ENCODE measurements at regions not wholly inside any gene's neighbourhood (a gene's known extent, or its start where the extent isn't known, plus 50 kb on each side); places are given as distances from the start of the nearest gene placed in this dataset.

- H3K4me1 ChIP-seq (ENCODE audit: insufficient read depth, low read length, poor library complexity, severe bottlenecking) = peaks cover 16% of the 10 kb centered on the region
- no TSS peak for BruUV-seq (replicated peaks)
- CTCF ChIA-PET = interaction anchor here (0.5 kb wide), 1 partner anchor 87 kb away, joined by 3 read pairs; no protein-coding TSS in a partner anchor
Observed at GRCh38 chr2:78118037-78118436, 595.9 kb upstream of the LRRTM4 start.

DNA sequence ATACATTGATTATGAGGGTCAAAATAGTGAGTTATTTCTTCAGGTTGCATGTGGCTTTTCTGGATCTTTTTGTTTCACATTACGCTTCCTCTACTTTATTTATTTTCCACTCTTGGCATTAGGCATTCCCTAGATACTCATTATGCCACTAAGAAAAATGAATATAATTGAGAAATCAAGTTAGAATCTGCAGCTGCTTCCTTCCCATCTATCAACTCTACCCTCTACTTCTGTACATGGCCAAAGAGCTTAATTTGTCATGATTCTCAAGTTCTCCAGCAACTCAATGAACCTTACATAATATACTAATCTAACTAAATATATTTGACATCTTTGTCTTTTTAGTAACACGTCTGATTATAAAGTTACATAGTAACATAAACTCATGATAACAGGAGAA, 598.1 kb upstream of the LRRTM4 start:
- intact Hi-C loops (cut with micrococcal nuclease; ENCODE audit: unreplicated experiment) = no loop called here
- H3K9me3 ChIP-seq (ENCODE audit: low read depth, low read length, poor library complexity, severe bottlenecking) = peaks cover 24% of the 10 kb centered on the region
- no peaks in the 10 kb centered on the region for H3K36me3 ChIP-seq (ENCODE audit: insufficient read depth, low read length, poor library complexity, severe bottlenecking)
- TF ChIP-seq CTCF (conservative IDR thresholded peaks at IDR 0.05; ENCODE audit: low read depth, low read length) = no peak
- TF ChIP-seq EZH2 (IDR thresholded peaks at IDR 0.05; ENCODE audit: borderline replicate concordance, low read depth, low read length, poor library complexity, severe bottlenecking) = no peak
- peaks cover 16% of the 10 kb centered on the region for H3K4me1 ChIP-seq (ENCODE audit: insufficient read depth, low read length, poor library complexity, severe bottlenecking)
- CTCF ChIA-PET = interaction anchor here (0.5 kb wide), 1 partner anchor 578 kb away, joined by 3 read pairs; no protein-coding TSS in a partner anchor
- POLR2A ChIA-PET (ENCODE audit: low non-redundant PET) = no interaction called here
- peak overlapping the region; percentile 39 for H3K27ac ChIP-seq (ENCODE audit: low read depth, low read length, poor library complexity, severe bottlenecking)
- DNase-seq (ENCODE audit: low spot score) = peak; percentile 9
- H3K4me3 ChIP-seq (ENCODE audit: low read depth, low read length, poor library complexity, severe bottlenecking) = no peak overlapping the region
- BruUV-seq (replicated peaks) = no TSS peak
- no peaks in the 10 kb centered on the region for H3K27me3 ChIP-seq (replicated peaks; ENCODE audit: insufficient read depth, low read depth, low read length, poor library complexity)

More at GRCh38 chr2:78118037-78118436, 595.9 kb upstream of the LRRTM4 start:
- TF ChIP-seq EZH2 (IDR thresholded peaks at IDR 0.05; ENCODE audit: borderline replicate concordance, low read depth, low read length, poor library complexity, severe bottlenecking) (no peak), CTCF (conservative IDR thresholded peaks at IDR 0.05; ENCODE audit: low read depth, low read length) (no peak)
- POLR2A ChIA-PET (ENCODE audit: low non-redundant PET) = no interaction called here
- no peaks in the 10 kb centered on the region for H3K36me3 ChIP-seq (ENCODE audit: insufficient read depth, low read length, poor library complexity, severe bottlenecking)
- intact Hi-C loops (cut with micrococcal nuclease; ENCODE audit: unreplicated experiment) = no loop called here
- no peak overlapping the region for H3K27ac ChIP-seq (ENCODE audit: low read depth, low read length, poor library complexity, severe bottlenecking)
- DNase-seq (ENCODE audit: low spot score) = no peak
- no peak overlapping the region for H3K4me3 ChIP-seq (ENCODE audit: low read depth, low read length, poor library complexity, severe bottlenecking)
- no peaks in the 10 kb centered on the region for H3K27me3 ChIP-seq (replicated peaks; ENCODE audit: insufficient read depth, low read depth, low read length, poor library complexity)
- H3K9me3 ChIP-seq (ENCODE audit: low read depth, low read length, poor library complexity, severe bottlenecking) = peaks cover 14% of the 10 kb centered on the region

- no TSS peak for BruUV-seq (replicated peaks)
- POLR2A ChIA-PET (ENCODE audit: low non-redundant PET) = no interaction called here
- Histone ChIP-seq H3K36me3 (ENCODE audit: insufficient read depth, low read length, poor library complexity, severe bottlenecking) (no peaks in the 10 kb centered on the region), H3K27me3 (replicated peaks; ENCODE audit: insufficient read depth, low read depth, low read length, poor library complexity) (no peaks in the 10 kb centered on the region), H3K4me1 (ENCODE audit: insufficient read depth, low read length, poor library complexity, severe bottlenecking) (peaks cover 13% of the 10 kb centered on the region), H3K27ac (ENCODE audit: low read depth, low read length, poor library complexity, severe bottlenecking) (no peak overlapping the region), H3K4me3 (ENCODE audit: low read depth, low read length, poor library complexity, severe bottlenecking) (no peak overlapping the region), H3K9me3 (ENCODE audit: low read depth, low read length, poor library complexity, severe bottlenecking) (peaks cover 24% of the 10 kb centered on the region)
- no peak for DNase-seq (ENCODE audit: low spot score)
- intact Hi-C loops (cut with micrococcal nuclease; ENCODE audit: unreplicated experiment) = no loop called here
- no peak for TF ChIP-seq EZH2 (IDR thresholded peaks at IDR 0.05; ENCODE audit: borderline replicate concordance, low read depth, low read length, poor library complexity, severe bottlenecking)
- TF ChIP-seq CTCF (conservative IDR thresholded peaks at IDR 0.05; ENCODE audit: low read depth, low read length) = no peak
- CTCF ChIA-PET = no interaction called here
Observed at GRCh38 chr2:78125042-78125441, 602.9 kb upstream of the LRRTM4 start.

Data from A673 (cell line).